ENCODE measurements at regions not wholly inside any gene's neighbourhood (a gene's known extent, or its start where the extent isn't known, plus 50 kb on each side); places are given as distances from the start of the nearest gene placed in this dataset.

GRCh38 chr9:25225938-25226760, 452.1 kb downstream of the TUSC1 start:
- H3K9ac ChIP-seq (ENCODE audit: control insufficient read depth, extremely low read depth, insufficient read depth, low read length), result no peak overlapping the region
- H3K36me3 ChIP-seq (ENCODE audit: control insufficient read depth in 2 of 2, extremely low read depth in 1 of 2, insufficient read depth in 2 of 2, low read length in 2 of 2), result no peaks in the 10 kb centered on the region
- TF ChIP-seq EZH2 (IDR thresholded peaks at IDR 0.05; ENCODE audit: low read length) (no peak), CTCF (optimal IDR thresholded peaks at IDR 0.05 in 1 of 3, IDR thresholded peaks at IDR 0.05 in 1 of 3, conservative IDR thresholded peaks at IDR 0.05 in 1 of 3; ENCODE audit: extremely low read depth in 1 of 3, insufficient read depth in 2 of 3, low read length in 3 of 3) (no peak)
- H3K9me1 ChIP-seq (ENCODE audit: control insufficient read depth, extremely low read depth, insufficient read depth, low read length), result no peaks in the 10 kb centered on the region
- dilution Hi-C loops (cut with MboI; ENCODE audit: extremely low pct_ligation_motif_present, low sequenced_read_pairs), result no loop called here
- no peak for DNase-seq (ENCODE audit: low read depth, low spot score)
- FAIRE-seq, result no peak
- H3K27ac ChIP-seq (ENCODE audit: control insufficient read depth, insufficient read depth, low read length), result no peak overlapping the region
- H3K4me1 ChIP-seq (ENCODE audit: control insufficient read depth, extremely low read depth, insufficient read depth, low read length), result no peaks in the 10 kb centered on the region
- H3K4me2 ChIP-seq (ENCODE audit: control insufficient read depth, extremely low read depth, insufficient read depth, low read depth, low read length), result no peak overlapping the region
- no peak overlapping the region for H3K4me3 ChIP-seq (ENCODE audit: control insufficient read depth in 2 of 3, extremely low read depth in 1 of 3, insufficient read depth in 2 of 3, low read depth in 1 of 3, low read length in 3 of 3)
- H3K9me3 ChIP-seq (ENCODE audit: control insufficient read depth, low read depth, low read length), result peaks cover 2% of the 10 kb centered on the region
- no peak overlapping the region for H2AFZ ChIP-seq (ENCODE audit: control insufficient read depth, low read length)
- H4K20me1 ChIP-seq (ENCODE audit: control insufficient read depth, extremely low read depth, insufficient read depth, low read length), result no peaks in the 10 kb centered on the region
- no peaks in the 10 kb centered on the region for H3K27me3 ChIP-seq (ENCODE audit: control insufficient read depth, extremely low read depth, insufficient read depth, low read length)
- no peaks in the 10 kb centered on the region for H3K79me2 ChIP-seq (ENCODE audit: control insufficient read depth, insufficient read depth, low read length)

DNA sequence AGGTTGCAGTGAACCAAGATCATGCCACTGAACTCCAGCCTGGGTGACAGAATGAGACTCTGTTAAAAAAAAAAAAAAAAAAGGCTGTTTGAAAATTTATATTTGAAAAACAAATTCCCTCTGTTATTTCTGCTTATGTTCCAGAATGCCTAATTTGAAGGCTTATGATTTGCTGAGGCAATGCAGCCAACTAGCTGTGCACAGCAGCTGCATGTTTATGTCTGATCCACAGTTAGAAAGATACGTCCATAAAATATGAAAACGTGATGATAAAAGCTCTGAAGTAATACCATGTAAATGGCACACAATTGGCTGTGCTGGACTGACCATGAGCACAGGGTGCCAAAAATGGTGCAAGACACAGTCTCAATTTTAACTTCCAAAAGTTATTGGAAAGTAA, 453.2 kb downstream of the TUSC1 start:
- H2AFZ ChIP-seq (ENCODE audit: control insufficient read depth, low read length), result no peak overlapping the region
- no peak overlapping the region for H3K4me2 ChIP-seq (ENCODE audit: control insufficient read depth, extremely low read depth, insufficient read depth, low read depth, low read length)
- no peak for FAIRE-seq
- H3K79me2 ChIP-seq (ENCODE audit: control insufficient read depth, insufficient read depth, low read length), result no peaks in the 10 kb centered on the region
- no peak overlapping the region for H3K27ac ChIP-seq (ENCODE audit: control insufficient read depth, insufficient read depth, low read length)
- H3K4me1 ChIP-seq (ENCODE audit: control insufficient read depth, extremely low read depth, insufficient read depth, low read length), result no peaks in the 10 kb centered on the region
- no peak for TF ChIP-seq EZH2 (IDR thresholded peaks at IDR 0.05; ENCODE audit: low read length)
- no peak for TF ChIP-seq CTCF (optimal IDR thresholded peaks at IDR 0.05 in 1 of 3, IDR thresholded peaks at IDR 0.05 in 1 of 3, conservative IDR thresholded peaks at IDR 0.05 in 1 of 3; ENCODE audit: extremely low read depth in 1 of 3, insufficient read depth in 2 of 3, low read length in 3 of 3)
- no peak for DNase-seq (ENCODE audit: low read depth, low spot score)
- H4K20me1 ChIP-seq (ENCODE audit: control insufficient read depth, extremely low read depth, insufficient read depth, low read length), result no peaks in the 10 kb centered on the region
- H3K9me1 ChIP-seq (ENCODE audit: control insufficient read depth, extremely low read depth, insufficient read depth, low read length), result no peaks in the 10 kb centered on the region
- H3K9ac ChIP-seq (ENCODE audit: control insufficient read depth, extremely low read depth, insufficient read depth, low read length), result no peak overlapping the region
- H3K36me3 ChIP-seq (ENCODE audit: control insufficient read depth in 2 of 2, extremely low read depth in 1 of 2, insufficient read depth in 2 of 2, low read length in 2 of 2), result no peaks in the 10 kb centered on the region
- no peaks in the 10 kb centered on the region for H3K27me3 ChIP-seq (ENCODE audit: control insufficient read depth, extremely low read depth, insufficient read depth, low read length)
- H3K4me3 ChIP-seq (ENCODE audit: control insufficient read depth in 2 of 3, extremely low read depth in 1 of 3, insufficient read depth in 2 of 3, low read depth in 1 of 3, low read length in 3 of 3), result no peak overlapping the region
- H3K9me3 ChIP-seq (ENCODE audit: control insufficient read depth, low read depth, low read length), result peaks cover 2% of the 10 kb centered on the region
- dilution Hi-C loops (cut with MboI; ENCODE audit: extremely low pct_ligation_motif_present, low sequenced_read_pairs), result no loop called here
